ENCODE measurements at regions not wholly inside any gene's neighbourhood (a gene's known extent, or its start where the extent isn't known, plus 50 kb on each side); places are given as distances from the start of the nearest gene placed in this dataset.

DNA sequence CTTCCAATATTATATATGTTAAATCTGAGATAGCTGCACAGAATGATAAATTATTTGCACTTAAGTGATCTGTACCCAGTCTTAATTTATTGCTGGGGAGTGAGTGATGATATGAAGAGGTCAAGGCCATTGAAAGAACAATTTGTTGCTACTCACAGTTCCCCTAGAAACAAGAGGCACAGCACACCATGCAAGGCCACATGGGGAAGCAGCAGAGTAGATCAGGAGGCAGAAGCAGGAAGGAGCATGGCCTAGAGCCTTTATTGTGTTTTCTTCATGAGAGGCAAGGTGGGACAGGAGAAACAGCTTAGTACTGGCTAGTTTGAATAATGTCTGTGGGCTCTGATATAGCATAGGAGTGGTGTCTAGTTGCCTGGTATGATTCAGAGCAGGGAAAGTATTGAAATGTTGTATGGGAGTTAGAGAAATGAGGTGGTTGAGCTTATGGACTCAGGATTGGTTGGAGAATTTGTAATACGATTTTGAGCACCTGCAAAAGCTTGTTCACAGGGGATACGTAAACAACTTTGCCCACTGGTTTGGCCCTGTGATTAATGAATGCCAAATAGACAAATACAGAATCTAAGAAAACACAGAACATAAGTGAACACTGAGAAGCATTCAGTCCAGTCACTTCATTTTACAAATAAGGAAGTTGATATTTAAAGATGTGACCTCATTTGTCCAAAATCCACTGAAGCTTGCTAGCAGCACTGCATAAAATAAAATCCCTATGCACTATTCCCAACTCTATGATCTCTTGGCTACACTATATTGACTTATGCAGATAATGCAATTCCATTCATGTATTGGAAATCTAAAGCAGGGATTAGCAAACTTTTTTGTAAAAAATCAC, 71.7 kb downstream of the TMCO5A start:
- H2AFZ ChIP-seq (ENCODE audit: low read depth, low read length), result no peak overlapping the region
- TF ChIP-seq EZH2 (IDR thresholded peaks at IDR 0.05; ENCODE audit: borderline replicate concordance, low read depth, low read length, severe bottlenecking) (no peak), JUN (IDR thresholded peaks at IDR 0.05; ENCODE audit: borderline replicate concordance, insufficient read depth, insufficient read length, low read depth) (no peak), MYC (IDR thresholded peaks at IDR 0.05; ENCODE audit: low read depth, low read length) (no peak), GATA2 (IDR thresholded peaks at IDR 0.05; ENCODE audit: insufficient read depth, insufficient read length, low read depth, low read length) (no peak), FOS (IDR thresholded peaks at IDR 0.05; ENCODE audit: borderline replicate concordance, insufficient read depth, low read length) (no peak), POLR2AphosphoS5 (IDR thresholded peaks at IDR 0.05; ENCODE audit: insufficient read depth, low read depth, low read length) (no peak), POLR2A (IDR thresholded peaks at IDR 0.05; ENCODE audit: low read depth, low read length) (no peak)
- TF ChIP-seq, protein P1, sequence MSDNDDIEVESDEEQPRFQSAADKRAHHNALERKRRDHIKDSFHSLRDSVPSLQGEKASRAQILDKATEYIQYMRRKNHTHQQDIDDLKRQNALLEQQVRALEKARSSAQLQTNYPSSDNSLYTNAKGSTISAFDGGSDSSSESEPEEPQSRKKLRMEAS (IDR thresholded peaks at IDR 0.05; ENCODE audit: insufficient read depth, insufficient read length), result no peak
- TF ChIP-seq, protein P2, sequence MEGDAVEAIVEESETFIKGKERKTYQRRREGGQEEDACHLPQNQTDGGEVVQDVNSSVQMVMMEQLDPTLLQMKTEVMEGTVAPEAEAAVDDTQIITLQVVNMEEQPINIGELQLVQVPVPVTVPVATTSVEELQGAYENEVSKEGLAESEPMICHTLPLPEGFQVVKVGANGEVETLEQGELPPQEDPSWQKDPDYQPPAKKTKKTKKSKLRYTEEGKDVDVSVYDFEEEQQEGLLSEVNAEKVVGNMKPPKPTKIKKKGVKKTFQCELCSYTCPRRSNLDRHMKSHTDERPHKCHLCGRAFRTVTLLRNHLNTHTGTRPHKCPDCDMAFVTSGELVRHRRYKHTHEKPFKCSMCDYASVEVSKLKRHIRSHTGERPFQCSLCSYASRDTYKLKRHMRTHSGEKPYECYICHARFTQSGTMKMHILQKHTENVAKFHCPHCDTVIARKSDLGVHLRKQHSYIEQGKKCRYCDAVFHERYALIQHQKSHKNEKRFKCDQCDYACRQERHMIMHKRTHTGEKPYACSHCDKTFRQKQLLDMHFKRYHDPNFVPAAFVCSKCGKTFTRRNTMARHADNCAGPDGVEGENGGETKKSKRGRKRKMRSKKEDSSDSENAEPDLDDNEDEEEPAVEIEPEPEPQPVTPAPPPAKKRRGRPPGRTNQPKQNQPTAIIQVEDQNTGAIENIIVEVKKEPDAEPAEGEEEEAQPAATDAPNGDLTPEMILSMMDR (IDR thresholded peaks at IDR 0.05; ENCODE audit: extremely low read depth in 1 of 2, insufficient read depth in 1 of 2, low read depth in 1 of 2, low read length in 2 of 2), result no peak
- H4K20me1 ChIP-seq (replicated peaks; ENCODE audit: control insufficient read depth, extremely low read depth, insufficient read depth, low read length), result no peaks in the 10 kb centered on the region
- H3K36me3 ChIP-seq (ENCODE audit: control insufficient read depth in 2 of 2, extremely low read depth in 1 of 2, insufficient read depth in 2 of 2, low read length in 2 of 2), result no peaks in the 10 kb centered on the region
- CTCF ChIA-PET, result interaction anchor here (0.9 to 3.4 kb wide), 6 partner anchors 11 to 434 kb away, joined by 3 to 17 read pairs (median 5); no protein-coding TSS in a partner anchor
- POLR2A ChIA-PET, result no interaction called here
- DNase-seq (ENCODE audit: low read depth, low spot score) (no peak), FAIRE-seq (no peak)
- no peak overlapping the region for H3K4me2 ChIP-seq (ENCODE audit: insufficient read depth, low read length)
- no peaks in the 10 kb centered on the region for H3K9me3 ChIP-seq (replicated peaks; ENCODE audit: control insufficient read depth, insufficient read depth, low read length)
- BruUV-seq (replicated peaks), result no TSS peak
- no peak overlapping the region for H3K9ac ChIP-seq (replicated peaks; ENCODE audit: extremely low read depth, insufficient read depth, low read length)
- H3K27ac ChIP-seq (ENCODE audit: insufficient read depth, low read depth, low read length), result no peak overlapping the region
- peaks cover 0 to 2% of the 10 kb centered on the region in 2 experiments for H3K27me3 ChIP-seq (ENCODE audit: control insufficient read depth in 2 of 2, insufficient read depth in 2 of 2, low read length in 2 of 2)
- H3K9me1 ChIP-seq (replicated peaks; ENCODE audit: control insufficient read depth, extremely low read depth, insufficient read depth, low read length), result no peaks in the 10 kb centered on the region
- no peak overlapping the region for H3K4me3 ChIP-seq (replicated peaks in 1 of 3; ENCODE audit: insufficient read depth in 1 of 3, low read depth in 1 of 3, low read length in 3 of 3)
- dilution Hi-C loops (cut with MboI; ENCODE audit: extremely low pct_ligation_motif_present, low sequenced_read_pairs) (loop anchor here (25.0 kb wide), 1 partner anchor 356 kb away; no protein-coding TSS in a partner anchor), intact Hi-C loops (cut with micrococcal nuclease) (loop anchor here (10.0 kb wide), 1 partner anchor 169 kb away; no protein-coding TSS in a partner anchor)
- no peaks in the 10 kb centered on the region for H3K79me2 ChIP-seq (ENCODE audit: control insufficient read depth, insufficient read depth, low read length)
- H3K4me1 ChIP-seq (ENCODE audit: control insufficient read depth, extremely low read depth, insufficient read depth, low read length), result no peaks in the 10 kb centered on the region

All from endothelial cell of umbilical vein (primary cell).